ENCODE measurements at regions not wholly inside any gene's neighbourhood (a gene's known extent, or its start where the extent isn't known, plus 50 kb on each side); places are given as distances from the start of the nearest gene placed in this dataset.
"Not testable (repeated sequence)": the region's sequence is repeated elsewhere in the genome, so short reads cannot be mapped to it uniquely, and the experiment has no call there.

GRCh38 chr22:48415520-48415919 is 1412.2 kb downstream of the BRD1 start:
- intact Hi-C loops (cut with DNase I): no loop called here
- H3K4me1 ChIP-seq (replicated peaks in 1 of 2): no peaks in the 10 kb centered on the region
- no peak overlapping the region for H3K27ac ChIP-seq
- no peaks in the 10 kb centered on the region for H3K9me3 ChIP-seq (replicated peaks in 1 of 3)
- no peaks in the 10 kb centered on the region for H3K27me3 ChIP-seq
- DNase-seq: no peak
- TF ChIP-seq POLR2A (IDR thresholded peaks at IDR 0.05): no peak
- TF ChIP-seq, protein P1, sequence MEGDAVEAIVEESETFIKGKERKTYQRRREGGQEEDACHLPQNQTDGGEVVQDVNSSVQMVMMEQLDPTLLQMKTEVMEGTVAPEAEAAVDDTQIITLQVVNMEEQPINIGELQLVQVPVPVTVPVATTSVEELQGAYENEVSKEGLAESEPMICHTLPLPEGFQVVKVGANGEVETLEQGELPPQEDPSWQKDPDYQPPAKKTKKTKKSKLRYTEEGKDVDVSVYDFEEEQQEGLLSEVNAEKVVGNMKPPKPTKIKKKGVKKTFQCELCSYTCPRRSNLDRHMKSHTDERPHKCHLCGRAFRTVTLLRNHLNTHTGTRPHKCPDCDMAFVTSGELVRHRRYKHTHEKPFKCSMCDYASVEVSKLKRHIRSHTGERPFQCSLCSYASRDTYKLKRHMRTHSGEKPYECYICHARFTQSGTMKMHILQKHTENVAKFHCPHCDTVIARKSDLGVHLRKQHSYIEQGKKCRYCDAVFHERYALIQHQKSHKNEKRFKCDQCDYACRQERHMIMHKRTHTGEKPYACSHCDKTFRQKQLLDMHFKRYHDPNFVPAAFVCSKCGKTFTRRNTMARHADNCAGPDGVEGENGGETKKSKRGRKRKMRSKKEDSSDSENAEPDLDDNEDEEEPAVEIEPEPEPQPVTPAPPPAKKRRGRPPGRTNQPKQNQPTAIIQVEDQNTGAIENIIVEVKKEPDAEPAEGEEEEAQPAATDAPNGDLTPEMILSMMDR (IDR thresholded peaks at IDR 0.05): no peak
- H3K36me3 ChIP-seq (replicated peaks in 1 of 2): no peaks in the 10 kb centered on the region
- H3K4me3 ChIP-seq: no peak overlapping the region
- 66 to 78% (median 71%) methylated on average over 13 to 14 of the region's 14 CpGs for WGBS, 4 donors

DNA sequence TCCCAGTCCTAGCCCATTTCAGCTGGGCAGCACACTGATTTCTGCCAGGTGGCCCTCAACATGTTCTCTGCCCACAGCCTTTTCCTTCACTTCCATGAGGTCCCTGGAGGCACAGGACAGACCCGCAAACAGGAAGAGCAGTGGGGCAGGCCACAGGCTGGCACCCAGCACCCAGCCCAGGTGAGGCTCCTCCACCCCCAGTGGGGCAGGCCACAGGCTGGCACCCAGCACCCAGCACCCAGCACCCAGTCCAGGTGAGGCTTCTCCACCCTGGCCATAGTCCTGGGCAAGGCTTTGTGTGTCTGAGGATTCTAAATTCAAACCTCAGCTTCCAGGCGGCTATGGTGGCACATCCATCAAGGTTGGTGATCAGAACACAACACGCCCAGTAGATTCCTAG is 1413.0 kb downstream of the BRD1 start:
- DNase-seq: no peak
- H3K27me3 ChIP-seq: no peaks in the 10 kb centered on the region
- H3K4me3 ChIP-seq: no peak overlapping the region
- WGBS, 4 donors: 62 to 100% (median 91%) methylated on average over 2 to 3 of the region's 3 CpGs
- no peak overlapping the region for H3K27ac ChIP-seq
- no peaks in the 10 kb centered on the region for H3K4me1 ChIP-seq (replicated peaks in 1 of 2)
- no peaks in the 10 kb centered on the region for H3K9me3 ChIP-seq (replicated peaks in 1 of 3)
- H3K36me3 ChIP-seq (replicated peaks in 1 of 2): no peaks in the 10 kb centered on the region
- no peak for TF ChIP-seq POLR2A (IDR thresholded peaks at IDR 0.05)
- TF ChIP-seq, protein P1 (IDR thresholded peaks at IDR 0.05): no peak
- intact Hi-C loops (cut with DNase I): no loop called here

- H3K9me3 ChIP-seq (replicated peaks in 1 of 3); H3K4me3 ChIP-seq; H3K36me3 ChIP-seq (replicated peaks in 1 of 2); H3K4me1 ChIP-seq (replicated peaks in 1 of 2); H3K27me3 ChIP-seq; DNase-seq; H3K27ac ChIP-seq; intact Hi-C loops (cut with DNase I): not testable (repeated sequence)
- WGBS, 4 donors: 87 to 93% (median 89%) methylated on average over 17 of the region's 17 CpGs
These were observed 1414.7 kb downstream of the BRD1 start for GRCh38 chr22:48412931-48413330.

GRCh38 chr22:48410536-48410935 is 1417.1 kb downstream of the BRD1 start:
- 72 to 87% (median 78%) methylated on average over 5 of the region's 5 CpGs for WGBS, 4 donors
- no peak for TF ChIP-seq POLR2A (IDR thresholded peaks at IDR 0.05)
- TF ChIP-seq, protein P1 (IDR thresholded peaks at IDR 0.05): no peak
- intact Hi-C loops (cut with DNase I): no loop called here
- Histone ChIP-seq H3K9me3 (replicated peaks in 1 of 3) (no peaks in the 10 kb centered on the region), H3K36me3 (replicated peaks in 1 of 2) (no peaks in the 10 kb centered on the region), H3K4me3 (no peak overlapping the region), H3K27me3 (no peaks in the 10 kb centered on the region), H3K27ac (no peak overlapping the region), H3K4me1 (replicated peaks in 1 of 2) (no peaks in the 10 kb centered on the region)
- no peak for DNase-seq

DNA sequence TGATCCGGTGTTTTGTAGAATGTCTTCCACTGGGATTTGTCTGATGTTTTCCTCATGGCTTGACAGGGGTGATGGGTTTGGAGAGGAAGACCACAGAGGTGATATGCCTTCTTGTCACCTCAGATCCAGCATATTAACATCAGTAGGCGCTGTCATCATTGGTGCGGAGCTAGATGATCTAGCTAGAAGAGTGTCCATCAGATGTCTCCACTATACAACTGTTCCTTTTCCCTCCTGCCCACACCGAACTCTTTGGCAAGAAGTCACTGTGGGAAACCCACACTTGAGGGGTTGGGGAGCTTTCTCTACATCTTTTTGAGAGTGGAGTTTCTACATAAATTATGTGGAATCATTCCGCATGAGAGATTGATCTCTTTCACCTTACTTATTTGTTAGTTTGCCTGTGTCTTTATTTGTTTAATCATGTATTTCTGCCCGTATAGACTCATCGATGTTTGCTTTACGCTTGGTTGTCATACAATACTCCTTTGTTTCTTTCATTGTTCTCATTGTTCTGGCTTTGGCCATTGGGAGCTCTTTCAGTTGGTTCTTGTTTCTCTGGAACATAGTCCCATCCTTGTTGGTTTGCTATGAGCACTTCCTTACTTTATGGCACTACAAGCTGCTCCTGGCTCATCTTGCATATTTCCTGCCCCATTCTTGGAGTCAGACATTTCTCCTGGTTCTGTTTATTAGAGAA is 1420.3 kb downstream of the BRD1 start:
- no peak for TF ChIP-seq POLR2A (IDR thresholded peaks at IDR 0.05)
- TF ChIP-seq, protein P1 (IDR thresholded peaks at IDR 0.05): no peak
- intact Hi-C loops (cut with DNase I): no loop called here
- Histone ChIP-seq H3K4me3 (no peak overlapping the region), H3K4me1 (replicated peaks in 1 of 2) (no peaks in the 10 kb centered on the region), H3K27me3 (no peaks in the 10 kb centered on the region), H3K27ac (no peak overlapping the region), H3K9me3 (replicated peaks in 1 of 3) (no peaks in the 10 kb centered on the region), H3K36me3 (replicated peaks in 1 of 2) (no peaks in the 10 kb centered on the region)
- 87 to 92% (median 90%) methylated on average over 8 of the region's 8 CpGs for WGBS, 4 donors
- DNase-seq: peak in 1 of 7 donors; percentile 13

Measured in adrenal gland (tissue), 9 donors.